ENCODE measurements at regions not wholly inside any gene's neighbourhood (a gene's known extent, or its start where the extent isn't known, plus 50 kb on each side); places are given as distances from the start of the nearest gene placed in this dataset.
"Not testable (repeated sequence)": the region's sequence is repeated elsewhere in the genome, so short reads cannot be mapped to it uniquely, and the experiment has no call there.

DNA sequence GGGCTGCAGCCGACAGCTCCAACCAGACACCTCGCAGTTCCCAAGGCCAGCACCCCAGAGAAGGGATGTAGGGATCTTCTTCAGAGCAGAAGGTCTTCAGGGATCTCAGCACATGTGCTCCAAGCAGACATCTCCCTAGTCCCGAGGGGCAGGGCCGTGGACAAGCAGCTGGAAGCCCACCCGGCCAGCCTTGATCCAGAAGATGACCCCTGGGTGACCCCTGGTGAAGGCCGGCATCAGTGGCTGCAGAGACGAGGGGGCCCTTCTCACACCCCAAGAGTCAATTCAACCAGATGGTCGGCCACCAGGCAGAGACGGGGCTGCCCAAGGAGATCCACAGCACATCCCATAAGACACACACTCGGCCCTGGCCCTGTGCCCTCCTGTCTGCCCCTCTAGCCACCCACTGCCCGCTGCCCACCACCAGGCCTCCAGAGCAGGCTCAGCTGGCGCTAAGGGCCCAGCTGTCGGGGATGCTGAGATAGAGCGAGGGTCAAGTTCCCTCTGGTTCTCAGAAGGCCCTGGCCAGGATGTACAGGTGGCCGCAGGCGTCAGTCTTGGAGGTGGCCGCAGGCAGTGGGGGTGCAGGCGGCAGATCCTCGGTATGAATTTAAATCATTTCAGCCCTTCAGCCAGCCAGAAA lies 168.3 kb downstream of the BRD1 start:
- DNase-seq (ENCODE audit: low spot score) = no peak

DNA sequence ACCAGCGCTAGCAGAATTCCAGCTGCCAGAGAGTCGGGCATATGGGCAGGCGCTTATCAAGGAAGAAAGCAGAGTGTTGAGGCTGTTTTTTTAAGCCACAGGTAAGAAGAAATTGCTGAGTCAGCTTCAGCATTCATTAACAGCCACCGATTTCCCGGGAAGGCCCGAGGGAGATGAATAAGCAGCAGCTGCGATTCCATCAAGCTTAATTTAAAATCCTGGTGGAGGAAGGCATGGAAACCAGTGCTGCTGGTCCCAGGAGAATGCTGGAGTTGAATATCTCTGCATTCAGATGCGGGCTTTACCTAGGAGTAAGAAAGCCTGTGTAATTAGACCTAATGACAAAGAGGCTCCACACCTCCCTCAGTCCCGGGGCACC lies 168.8 kb downstream of the BRD1 start:
- DNase-seq (ENCODE audit: low spot score) = no peak

GRCh38 chr22:49657974-49658590 lies 169.6 kb downstream of the BRD1 start:
- no peak for DNase-seq (ENCODE audit: low spot score)

DNA sequence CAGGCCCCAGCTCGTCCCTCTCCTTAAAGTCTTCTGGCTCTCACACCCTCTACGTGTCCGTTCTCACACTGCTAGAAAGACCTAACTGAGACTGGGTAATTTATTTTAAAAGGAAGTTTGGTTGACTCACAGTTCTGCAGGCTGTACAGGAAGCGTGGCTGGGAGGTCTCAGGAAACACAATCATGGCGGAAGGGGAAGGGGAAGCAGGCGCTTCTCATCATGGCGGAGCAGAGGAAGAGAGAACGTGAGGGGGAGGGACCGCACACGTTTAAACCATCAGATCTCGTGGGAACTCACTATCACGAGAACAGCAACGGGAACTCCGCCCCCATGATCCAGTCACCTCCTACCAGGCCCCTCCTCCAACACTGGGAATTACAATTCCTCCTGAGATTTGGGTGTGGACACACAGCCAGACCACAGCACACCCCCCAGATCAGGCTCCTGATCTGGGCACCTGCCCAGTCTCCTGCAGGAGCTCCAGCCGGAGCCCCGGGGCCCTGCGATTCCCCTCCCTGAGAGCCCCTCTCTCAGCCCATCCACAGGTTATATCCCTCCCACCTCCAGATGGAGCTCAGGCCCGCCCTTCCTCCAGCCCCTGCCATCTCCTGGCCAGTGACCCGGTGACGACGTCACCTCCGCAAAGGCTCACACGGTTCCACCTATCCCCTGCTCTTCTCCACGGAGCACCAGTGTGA lies 170.2 kb downstream of the BRD1 start:
- no peak for DNase-seq (ENCODE audit: low spot score)

- DNase-seq (ENCODE audit: low spot score) = not testable (repeated sequence)
Observed at GRCh38 chr22:49656883-49657274, 170.8 kb downstream of the BRD1 start.

DNA sequence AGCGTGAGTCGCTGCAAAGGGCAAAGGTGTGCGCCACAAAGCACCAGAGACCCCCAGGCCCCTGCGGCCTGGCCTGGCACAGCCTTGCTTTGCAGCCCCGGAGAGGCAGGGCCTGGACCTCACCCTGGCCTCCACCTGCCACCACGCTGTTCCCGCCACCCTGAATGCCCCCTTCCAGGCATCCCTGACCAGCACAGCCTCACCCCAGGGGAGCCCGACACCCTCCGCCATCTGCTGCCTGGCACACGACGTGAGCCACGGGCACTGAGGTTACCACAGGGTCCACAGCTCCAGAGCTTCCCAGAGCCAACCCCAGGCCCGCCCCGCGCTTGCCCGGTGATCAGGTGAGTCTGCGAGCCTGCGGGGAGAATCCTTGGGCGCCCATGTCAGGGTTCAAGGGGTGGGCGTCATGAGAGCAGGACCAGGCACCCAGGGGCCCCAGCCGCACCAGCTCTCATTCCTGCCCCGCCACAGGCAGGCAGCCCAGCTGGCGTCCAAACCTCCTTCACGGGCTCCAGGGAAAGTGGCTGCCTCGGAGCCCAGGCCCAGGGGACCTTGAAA lies 171.3 kb downstream of the BRD1 start:
- no peak for DNase-seq (ENCODE audit: low spot score)

GRCh38 chr22:49655168-49655812 lies 172.4 kb downstream of the BRD1 start:
- DNase-seq (ENCODE audit: low spot score) = no peak

GRCh38 chr22:49650336-49651241 lies 177.1 kb downstream of the BRD1 start:
- DNase-seq (ENCODE audit: low spot score) = no peak

DNA sequence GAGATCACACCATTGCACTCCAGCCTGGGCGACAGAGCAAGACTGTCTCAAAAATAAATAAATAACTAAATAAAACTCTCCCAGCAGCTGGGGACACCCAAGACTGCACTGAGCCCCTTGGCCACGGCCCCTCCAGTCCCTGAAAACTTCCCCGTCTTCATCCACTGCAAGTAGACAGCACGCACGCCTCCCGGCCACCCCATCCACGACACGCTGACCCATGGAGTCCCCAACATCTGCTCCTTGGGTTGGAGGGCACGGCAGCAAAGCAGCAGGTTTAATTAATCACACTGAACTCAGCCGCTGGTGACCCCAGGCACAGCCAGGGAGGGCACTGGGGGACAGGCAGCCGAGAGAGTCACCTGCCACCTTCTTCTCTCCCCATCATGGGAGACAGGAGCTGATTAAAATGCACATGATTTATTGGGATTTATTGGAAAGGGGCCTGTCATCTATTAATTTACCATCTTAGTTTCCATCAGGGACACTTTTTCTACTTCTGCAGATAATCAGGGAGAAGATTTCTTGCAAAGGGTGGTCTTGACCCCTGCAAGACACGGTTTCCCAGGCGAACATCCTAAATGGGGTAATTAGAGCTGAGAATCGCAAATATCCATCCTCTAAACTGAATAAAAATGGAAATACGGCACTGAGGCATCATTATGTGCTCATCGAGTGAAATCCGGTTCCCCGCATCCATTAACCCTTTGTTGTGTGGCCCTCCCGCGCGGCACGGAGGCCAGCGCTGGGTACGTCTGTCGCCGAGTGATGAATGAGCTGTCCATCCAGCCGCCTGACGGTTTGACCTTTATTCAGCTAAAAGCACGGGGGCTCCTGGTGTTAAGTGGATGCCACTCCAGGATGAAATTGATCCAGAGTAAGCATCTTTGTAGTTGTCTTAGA lies 178.3 kb downstream of the BRD1 start:
- no peak for DNase-seq (ENCODE audit: low spot score)

DNA sequence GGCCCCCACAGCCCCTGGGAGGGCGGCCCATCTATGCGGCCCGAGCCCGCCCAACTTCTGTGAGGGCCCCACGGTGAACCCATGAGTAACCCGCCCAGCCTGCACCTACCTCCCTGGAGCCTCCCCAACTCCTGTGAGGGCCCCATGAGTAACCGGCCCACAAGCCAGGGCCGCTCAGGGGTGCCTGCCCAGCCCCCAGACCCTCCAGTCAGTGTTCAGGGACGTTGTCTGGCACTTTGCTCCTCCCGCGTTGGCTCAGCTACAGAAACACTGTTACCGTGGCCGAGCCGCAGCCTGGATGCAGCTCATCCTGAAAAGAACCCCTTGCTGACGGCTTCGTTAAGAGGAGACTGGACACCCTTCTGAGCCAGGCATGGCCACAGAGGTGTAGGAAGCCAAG lies 179.6 kb downstream of the BRD1 start:
- no peak for DNase-seq (ENCODE audit: low spot score)

- no peak for DNase-seq (ENCODE audit: low spot score)
Observed at GRCh38 chr22:49647627-49648026, 180.0 kb downstream of the BRD1 start.

DNA sequence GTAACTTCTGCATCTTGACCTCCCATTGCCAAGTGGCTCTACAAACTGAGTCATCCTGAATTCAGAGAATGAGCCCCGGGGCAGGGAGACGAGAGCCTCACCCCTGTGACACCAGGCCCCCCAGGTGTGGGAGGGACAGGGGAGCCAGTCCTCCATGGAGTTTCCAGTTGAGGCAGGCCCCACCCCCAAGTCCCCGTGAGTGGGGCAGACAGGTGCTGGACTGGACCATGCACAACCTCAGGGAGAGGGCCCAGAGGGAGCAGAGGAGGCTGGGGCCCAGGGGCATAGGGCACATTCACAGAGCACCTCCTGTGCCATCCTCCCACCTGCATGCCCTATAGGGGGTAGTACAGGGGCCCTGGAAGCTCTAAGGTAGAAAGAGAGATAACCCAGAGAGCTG lies 180.8 kb downstream of the BRD1 start:
- DNase-seq (ENCODE audit: low spot score) = no peak

GRCh38 chr22:49645791-49646550 lies 181.7 kb downstream of the BRD1 start:
- no peak for DNase-seq (ENCODE audit: low spot score)

DNA sequence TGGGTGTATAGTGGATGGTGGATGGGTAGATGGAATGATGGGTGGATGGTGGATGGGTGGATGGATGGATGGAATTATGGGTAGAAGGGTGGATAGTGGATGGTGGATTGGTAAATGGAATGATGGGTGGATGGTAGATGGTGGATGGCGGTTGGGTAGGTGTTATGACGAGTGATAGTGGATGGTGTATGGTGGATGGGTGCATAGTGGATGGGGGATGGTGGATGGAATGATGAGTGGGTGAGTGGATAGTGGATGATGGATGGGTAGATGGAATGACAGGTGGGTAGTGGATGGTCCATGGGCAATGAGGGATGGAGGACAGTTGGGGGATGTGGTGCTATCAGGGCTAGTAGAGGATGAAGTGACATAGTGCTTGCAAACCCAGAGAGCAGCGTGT lies 182.4 kb downstream of the BRD1 start:
- no peak for DNase-seq (ENCODE audit: low spot score)

DNA sequence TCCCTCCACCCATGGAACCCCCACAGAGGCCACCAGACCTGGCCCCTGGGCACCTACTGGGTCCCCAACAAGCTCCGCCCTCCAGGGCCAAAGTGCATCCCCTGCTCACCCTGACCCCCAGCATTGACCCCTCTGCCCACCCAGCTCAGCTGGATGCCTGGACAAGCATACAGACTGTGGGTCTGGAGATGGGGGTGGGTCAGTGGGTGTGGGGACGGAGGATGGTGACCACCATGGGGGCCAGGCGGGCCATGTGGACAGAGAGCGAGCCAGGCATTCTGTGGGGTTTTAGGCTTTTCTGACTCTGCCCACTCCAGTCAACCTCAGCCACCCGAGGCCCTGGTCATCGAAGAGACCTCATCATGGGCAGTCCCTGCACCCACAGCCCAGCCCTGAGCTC lies 183.7 kb downstream of the BRD1 start:
- DNase-seq (ENCODE audit: low spot score) = no peak

- DNase-seq (ENCODE audit: low spot score) = no peak
Observed at GRCh38 chr22:49643466-49643865, 184.2 kb downstream of the BRD1 start.

- no peak for DNase-seq (ENCODE audit: low spot score)
Observed at GRCh38 chr22:49642741-49643140, 184.9 kb downstream of the BRD1 start.

DNA sequence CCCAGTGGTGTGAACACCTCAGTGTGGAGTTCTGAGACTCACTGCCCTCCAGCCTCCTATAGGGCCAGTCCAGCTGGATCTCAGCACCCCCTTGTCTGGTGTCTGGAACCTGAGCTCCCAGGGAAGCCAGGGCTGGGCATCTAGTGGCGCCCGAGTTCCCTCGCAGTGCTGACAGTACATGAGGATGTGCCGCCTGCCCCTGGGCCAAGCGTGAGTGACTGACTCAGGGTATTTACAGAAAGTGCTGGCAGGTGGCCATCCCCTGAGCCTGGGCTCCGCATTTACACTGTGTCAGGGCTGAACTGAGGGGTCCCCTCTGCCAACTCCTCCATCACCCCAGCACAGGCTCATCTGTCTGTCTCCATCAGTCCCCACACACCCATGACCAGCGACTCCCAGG lies 185.3 kb downstream of the BRD1 start:
- DNase-seq (ENCODE audit: low spot score) = no peak

DNA sequence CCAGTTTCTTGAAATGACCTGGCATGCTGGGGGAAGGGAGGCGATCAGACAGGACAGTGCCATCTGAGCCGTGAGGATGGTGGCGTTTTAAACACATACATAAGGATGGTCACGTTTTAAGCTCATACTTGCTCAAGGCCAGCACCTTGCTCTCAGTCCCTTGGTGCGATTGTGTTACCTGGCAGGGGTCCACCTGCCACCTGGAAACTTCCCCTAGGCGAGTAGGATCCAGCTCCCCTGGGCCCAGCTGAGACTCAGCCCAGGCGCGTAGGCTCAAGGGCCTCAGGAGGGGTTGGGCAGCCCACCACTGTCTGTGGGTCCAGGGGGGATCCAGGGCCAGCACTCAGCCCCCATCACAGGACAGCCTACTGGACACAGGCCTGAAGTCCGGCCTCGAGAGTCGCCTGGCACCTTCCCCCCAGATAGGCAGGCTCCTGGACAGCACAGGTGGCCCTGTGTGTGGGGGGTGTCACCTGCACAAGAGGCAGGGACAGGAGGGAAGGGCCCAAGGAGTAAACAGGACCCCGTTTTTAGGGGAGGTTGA lies 185.8 kb downstream of the BRD1 start:
- DNase-seq (ENCODE audit: low spot score) = no peak
